Lower leg skin (tissue), 4 donors: ENCODE measurements at regions not wholly inside any gene's neighbourhood (a gene's known extent, or its start where the extent isn't known, plus 50 kb on each side); places are given as distances from the start of the nearest gene placed in this dataset.
"Not testable (repeated sequence)": the region's sequence is repeated elsewhere in the genome, so short reads cannot be mapped to it uniquely, and the experiment has no call there.

Experiments
- DNase-seq, 2 donors: peaks; one replicate each; pipeline ENCODE4 v3.0.0-alpha.2; 2019; ENCODE audit warnings: low spot score in 2 of 2
- H3K4me3 ChIP-seq: fragments of 200-600 bp; sonication (generic); 2 replicates; pipeline ENCODE4 v1.5.1; 2017; ENCODE audit warnings: mild to moderate bottlenecking, low read depth; ENCODE audit not compliant: poor library complexity, severe bottlenecking
- CTCF ChIP-seq, 3 donors: fragments of 450-650 bp; IDR thresholded peaks; one replicate each; pipeline ENCODE4 v1.5.1; 2016; ENCODE audit warnings: antibody characterized with exemption in 3 of 3, mild to moderate bottlenecking in 3 of 3, moderate library complexity in 2 of 3
- POLR2A ChIP-seq, 2 donors: fragments of 450-650 bp; IDR thresholded peaks; one replicate each; pipeline ENCODE4 v1.6.1; 2016 to 2017; ENCODE audit warnings: antibody characterized with exemption in 2 of 2, mild to moderate bottlenecking in 1 of 2, moderate library complexity in 1 of 2
- WGBS, 2 donors: methylation state at CpG; one replicate each; pipeline ENCODE4 v1.1.5; 2018; 5-methylcytosine and 5-hydroxymethylcytosine counted together
- intact Hi-C: fragments of 100-400 bp; cut with DNase I; formaldehyde crosslinking; loops from one replicate; pipeline ENCODE4 v1.15.0; 2023; ENCODE audit warnings: low total_unique reads

- intact Hi-C loops, result no loop called here
- TF ChIP-seq CTCF (IDR thresholded peaks at IDR 0.05) (no peak), POLR2A (IDR thresholded peaks at IDR 0.05) (no peak)
- DNase-seq, result no peak
- H3K4me3 ChIP-seq, result no peak overlapping the region
- WGBS, 2 donors, result 80 to 96% methylated on average over 1 of the region's 1 CpG
Measured at GRCh38 chr18:62461591-62461990, 61.2 kb upstream of the ZCCHC2 start.

DNA sequence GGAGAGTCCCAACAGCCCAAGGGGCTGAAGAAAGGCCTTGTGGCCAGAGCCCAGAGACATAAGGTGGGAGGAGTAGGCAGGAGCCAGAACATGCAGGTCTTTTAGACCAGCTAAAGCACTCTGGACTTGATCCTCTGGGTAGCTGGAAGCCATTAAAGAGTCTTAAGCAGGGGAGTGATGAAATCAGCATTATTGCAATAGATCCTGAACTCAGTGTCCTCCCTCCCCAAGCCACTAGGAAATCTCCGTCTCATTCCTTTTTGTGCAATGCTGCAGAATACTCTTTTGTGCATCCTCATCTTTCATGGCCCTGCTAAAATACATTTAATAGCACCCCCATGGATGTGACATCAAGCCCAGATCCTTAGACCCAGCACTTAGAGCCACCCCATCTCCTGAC is 58.6 kb upstream of the ZCCHC2 start:
- peak in 1 of 2 donors; percentile 54 for DNase-seq
- no peak for TF ChIP-seq POLR2A (IDR thresholded peaks at IDR 0.05)
- no peak for TF ChIP-seq CTCF (IDR thresholded peaks at IDR 0.05)
- no peak overlapping the region for H3K4me3 ChIP-seq
- intact Hi-C loops, result no loop called here
- WGBS, 2 donors, result 85 to 89% methylated on average over 1 of the region's 1 CpG

DNA sequence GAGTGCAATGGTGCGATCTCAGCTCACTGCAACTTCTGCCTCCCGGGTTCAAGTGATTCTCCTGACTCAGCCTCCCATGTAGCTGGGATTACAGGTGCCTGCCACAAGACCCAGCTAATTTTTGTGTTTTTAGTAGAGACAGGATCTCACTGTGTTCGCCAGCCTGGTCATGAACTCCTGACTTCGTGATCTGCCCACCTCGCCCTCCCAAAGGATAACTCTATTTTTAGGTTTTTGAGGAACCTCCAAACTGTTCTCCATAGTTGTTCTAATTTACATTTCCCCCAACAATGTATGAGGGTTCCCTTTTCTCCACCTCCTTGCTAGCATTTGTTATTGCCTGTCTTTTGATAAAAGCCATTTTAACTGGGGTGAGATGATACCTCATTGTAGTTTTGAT is 53.7 kb upstream of the ZCCHC2 start:
- DNase-seq, H3K4me3 ChIP-seq, intact Hi-C loops: not testable (repeated sequence)
- 91 to 98% methylated on average over 5 of the region's 5 CpGs for WGBS, 2 donors
